Peyer's patch (tissue), 4 donors: ENCODE measurements at regions not wholly inside any gene's neighbourhood (a gene's known extent, or its start where the extent isn't known, plus 50 kb on each side); places are given as distances from the start of the nearest gene placed in this dataset.
"Not testable (repeated sequence)": the region's sequence is repeated elsewhere in the genome, so short reads cannot be mapped to it uniquely, and the experiment has no call there.

ENCODE experiments used
- DNase-seq, 3 donors: peaks; one replicate each; pipeline ENCODE4 v3.0.0-alpha.2; 2017 to 2019
- H3K27ac ChIP-seq, 4 donors: fragments of 200-600 bp; sonication (generic); one replicate each; pipeline ENCODE4 v1.5.1; 2016 to 2019
- H3K27me3 ChIP-seq, 2 donors: fragments of 200-600 bp; sonication (generic); one replicate each; pipeline ENCODE4 v1.5.1; 2019
- H3K36me3 ChIP-seq, 3 donors: fragments of 200-600 bp; sonication (generic); one replicate each; pipeline ENCODE4 v1.5.1; 2016 to 2019
- H3K4me1 ChIP-seq, 4 donors: fragments of 200-600 bp; sonication (generic); one replicate each; pipeline ENCODE4 v1.5.1; 2016 to 2019
- H3K4me3 ChIP-seq, 4 donors: fragments of 200-600 bp; sonication (generic); 1 replicate in 3 of 4; 2 replicates in 1 of 4; pipeline ENCODE4 v1.5.1; 2016 to 2019; ENCODE audit warnings: mild to moderate bottlenecking in 1 of 4
- H3K9me3 ChIP-seq, 4 donors: fragments of 200-600 bp; sonication (generic); one replicate each; pipeline ENCODE4 v1.5.1; 2016 to 2019; ENCODE audit warnings: mild to moderate bottlenecking in 1 of 4
- POLR2A ChIP-seq, 2 donors: fragments of 450-650 bp; IDR thresholded peaks; one replicate each; pipeline ENCODE4 v1.5.1; 2017; ENCODE audit warnings: antibody characterized with exemption in 2 of 2, mild to moderate bottlenecking in 2 of 2, moderate library complexity in 2 of 2
- TF ChIP-seq, protein P1 (sequence below), 6 experiments: fragments of 450-650 bp in 4 of 6; fragments of 200-600 bp in 2 of 6; sonication (generic) in 1 of 6; IDR thresholded peaks; one replicate each; pipeline ENCODE4 v1.5.1; 2017 to 2019; ENCODE audit warnings: antibody characterized with exemption in 6 of 6, mild to moderate bottlenecking in 3 of 6, moderate library complexity in 1 of 6

DNA sequence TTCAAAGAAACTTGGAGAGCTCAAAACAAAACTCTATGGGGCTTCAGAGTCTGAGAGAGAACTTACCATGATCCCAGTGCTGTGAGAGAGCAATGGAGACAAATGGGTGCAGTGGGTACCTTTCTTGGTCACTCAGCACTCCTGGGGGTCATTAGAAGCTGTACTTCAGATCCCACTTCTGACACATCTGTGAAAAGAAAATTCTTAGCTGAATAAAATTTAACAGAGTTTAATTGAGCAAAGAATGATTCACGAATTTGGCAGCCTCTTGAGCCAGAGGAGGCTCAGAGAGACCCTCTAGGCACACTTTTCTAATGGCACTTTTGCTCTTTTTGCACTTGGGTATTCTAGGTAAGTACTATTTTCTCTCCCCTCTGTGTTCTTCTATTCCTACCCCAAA is 96.8 kb upstream of the SYT10 start:
- H3K27me3 ChIP-seq, result no peaks in the 10 kb centered on the region
- no peak for DNase-seq
- TF ChIP-seq, protein P1, sequence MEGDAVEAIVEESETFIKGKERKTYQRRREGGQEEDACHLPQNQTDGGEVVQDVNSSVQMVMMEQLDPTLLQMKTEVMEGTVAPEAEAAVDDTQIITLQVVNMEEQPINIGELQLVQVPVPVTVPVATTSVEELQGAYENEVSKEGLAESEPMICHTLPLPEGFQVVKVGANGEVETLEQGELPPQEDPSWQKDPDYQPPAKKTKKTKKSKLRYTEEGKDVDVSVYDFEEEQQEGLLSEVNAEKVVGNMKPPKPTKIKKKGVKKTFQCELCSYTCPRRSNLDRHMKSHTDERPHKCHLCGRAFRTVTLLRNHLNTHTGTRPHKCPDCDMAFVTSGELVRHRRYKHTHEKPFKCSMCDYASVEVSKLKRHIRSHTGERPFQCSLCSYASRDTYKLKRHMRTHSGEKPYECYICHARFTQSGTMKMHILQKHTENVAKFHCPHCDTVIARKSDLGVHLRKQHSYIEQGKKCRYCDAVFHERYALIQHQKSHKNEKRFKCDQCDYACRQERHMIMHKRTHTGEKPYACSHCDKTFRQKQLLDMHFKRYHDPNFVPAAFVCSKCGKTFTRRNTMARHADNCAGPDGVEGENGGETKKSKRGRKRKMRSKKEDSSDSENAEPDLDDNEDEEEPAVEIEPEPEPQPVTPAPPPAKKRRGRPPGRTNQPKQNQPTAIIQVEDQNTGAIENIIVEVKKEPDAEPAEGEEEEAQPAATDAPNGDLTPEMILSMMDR (IDR thresholded peaks at IDR 0.05), result no peak
- TF ChIP-seq POLR2A (IDR thresholded peaks at IDR 0.05), result no peak
- H3K4me1 ChIP-seq, result no peaks in the 10 kb centered on the region
- no peaks in the 10 kb centered on the region for H3K9me3 ChIP-seq
- H3K36me3 ChIP-seq, result no peaks in the 10 kb centered on the region
- no peak overlapping the region for H3K27ac ChIP-seq
- no peak overlapping the region for H3K4me3 ChIP-seq

DNA sequence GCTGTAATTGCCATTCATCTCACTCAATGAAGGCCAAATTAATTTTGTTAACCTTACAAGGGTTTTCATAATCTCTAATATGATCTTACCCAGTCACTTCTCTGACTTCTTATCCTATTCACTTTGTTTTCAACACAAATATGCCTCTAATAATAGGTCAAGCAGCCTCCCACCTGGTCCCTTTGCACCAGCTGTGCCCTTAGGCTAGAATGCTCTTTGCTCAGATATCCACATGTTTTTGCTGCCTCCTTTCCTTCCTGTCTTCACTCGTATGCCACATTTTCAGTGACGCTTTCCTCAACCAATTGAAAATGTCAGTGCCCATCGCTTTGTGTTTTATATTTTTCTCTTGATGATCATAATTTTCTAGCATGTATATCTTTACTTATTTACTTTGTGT is 106.4 kb upstream of the SYT10 start:
- TF ChIP-seq POLR2A (IDR thresholded peaks at IDR 0.05), result no peak
- TF ChIP-seq, protein P1 (IDR thresholded peaks at IDR 0.05), result no peak

DNA sequence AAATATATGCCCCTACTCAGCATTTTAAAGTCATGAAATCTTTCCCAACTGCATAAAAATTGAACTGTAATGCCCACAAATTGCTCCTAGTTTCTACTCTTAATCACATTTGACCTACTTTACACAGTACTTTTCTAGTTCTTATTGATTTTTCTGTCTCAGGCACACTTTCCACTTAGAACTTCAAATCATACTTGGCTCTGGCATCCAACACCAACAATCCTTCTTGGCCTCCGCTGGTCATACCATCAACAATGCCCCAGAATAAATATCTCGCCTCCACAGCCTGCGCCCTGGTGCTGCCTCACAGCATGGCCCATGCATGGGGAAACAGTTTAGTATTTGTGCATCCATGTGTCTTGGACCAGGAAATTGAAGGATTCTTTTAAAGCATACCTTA is 107.5 kb upstream of the SYT10 start:
- Histone ChIP-seq H3K27ac (no peak overlapping the region), H3K4me1 (no peaks in the 10 kb centered on the region), H3K9me3 (no peaks in the 10 kb centered on the region), H3K27me3 (no peaks in the 10 kb centered on the region), H3K4me3 (no peak overlapping the region), H3K36me3 (no peaks in the 10 kb centered on the region)
- no peak for TF ChIP-seq POLR2A (IDR thresholded peaks at IDR 0.05)
- TF ChIP-seq, protein P1 (IDR thresholded peaks at IDR 0.05), result no peak
- no peak for DNase-seq

More for the DNA sequence above, 106.4 kb upstream of the SYT10 start:
- DNase-seq, result no peak
- no peak overlapping the region for H3K4me3 ChIP-seq
- H3K9me3 ChIP-seq, result no peaks in the 10 kb centered on the region
- H3K27me3 ChIP-seq, result no peaks in the 10 kb centered on the region
- H3K36me3 ChIP-seq, result no peaks in the 10 kb centered on the region
- H3K4me1 ChIP-seq, result no peaks in the 10 kb centered on the region
- H3K27ac ChIP-seq, result no peak overlapping the region

DNA sequence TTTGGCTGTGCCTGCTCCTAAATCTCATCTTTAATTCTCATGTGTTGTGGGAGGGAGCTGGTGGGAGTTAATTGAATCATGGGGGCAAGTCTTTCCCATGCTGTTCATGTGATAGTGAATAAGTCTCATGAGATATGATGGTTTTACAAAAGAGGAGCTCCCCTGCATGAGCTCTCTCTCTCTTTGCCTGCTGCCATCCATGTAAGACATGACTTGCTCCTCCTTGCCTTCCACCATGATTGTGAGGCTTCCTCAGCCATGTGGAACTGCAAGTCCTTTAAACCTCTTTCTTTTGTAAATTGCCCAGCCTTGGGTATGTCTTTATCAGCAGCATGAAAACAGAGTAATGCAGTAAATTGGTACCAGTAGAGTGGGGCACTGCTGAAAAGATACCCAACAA is 110.6 kb upstream of the SYT10 start:
- not testable (repeated sequence) for H3K27ac ChIP-seq, H3K4me1 ChIP-seq, H3K4me3 ChIP-seq, H3K9me3 ChIP-seq, DNase-seq, H3K27me3 ChIP-seq, H3K36me3 ChIP-seq

DNA sequence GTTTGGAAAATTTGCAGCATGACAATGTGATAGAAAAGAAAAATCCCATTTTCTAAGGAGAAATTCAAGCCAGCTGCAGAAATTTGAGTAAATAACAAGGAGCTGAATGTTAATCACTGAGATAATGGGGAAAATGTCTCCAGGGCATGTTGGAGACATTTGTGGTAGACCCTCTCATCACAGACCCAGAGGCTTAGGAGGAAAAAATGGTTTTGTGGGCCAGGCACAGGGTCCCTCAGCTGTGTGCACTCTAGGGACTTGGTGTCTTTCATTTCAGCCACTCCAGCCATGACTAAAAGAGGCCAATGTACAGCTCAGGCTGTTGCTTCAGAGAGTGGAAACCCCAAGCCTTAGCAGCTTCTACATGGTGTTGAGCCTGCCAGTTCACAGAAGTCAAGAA is 111.4 kb upstream of the SYT10 start:
- TF ChIP-seq POLR2A (IDR thresholded peaks at IDR 0.05), result no peak
- TF ChIP-seq, protein P1 (IDR thresholded peaks at IDR 0.05), result no peak
- H3K27me3 ChIP-seq, result no peaks in the 10 kb centered on the region
- DNase-seq, result no peak
- H3K4me3 ChIP-seq, result no peak overlapping the region
- no peaks in the 10 kb centered on the region for H3K4me1 ChIP-seq
- no peaks in the 10 kb centered on the region for H3K9me3 ChIP-seq
- H3K36me3 ChIP-seq, result no peaks in the 10 kb centered on the region
- no peak overlapping the region for H3K27ac ChIP-seq

DNA sequence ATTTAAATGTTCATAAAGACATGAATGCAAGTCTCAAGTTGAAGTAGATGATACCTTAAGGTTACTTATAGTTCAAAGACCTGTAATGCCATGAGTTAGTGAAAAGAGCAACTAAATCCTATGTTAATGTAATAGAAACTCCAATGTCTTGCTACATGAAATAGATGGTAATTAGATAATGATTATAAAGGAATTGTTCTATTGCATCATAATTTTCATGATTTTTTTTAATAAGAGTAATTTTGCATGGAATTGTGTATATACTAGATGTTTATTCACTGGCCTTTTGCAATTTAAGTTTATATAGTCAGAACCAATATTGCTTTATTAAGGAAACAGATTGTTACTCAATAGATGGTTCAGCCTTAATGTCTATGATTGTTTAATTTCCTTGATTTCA is 115.5 kb upstream of the SYT10 start:
- DNase-seq, result no peak
- Histone ChIP-seq H3K4me3 (no peak overlapping the region), H3K27me3 (no peaks in the 10 kb centered on the region), H3K36me3 (no peaks in the 10 kb centered on the region), H3K27ac (no peak overlapping the region), H3K9me3 (no peaks in the 10 kb centered on the region), H3K4me1 (no peaks in the 10 kb centered on the region)
- TF ChIP-seq POLR2A (IDR thresholded peaks at IDR 0.05), result no peak
- TF ChIP-seq, protein P1 (IDR thresholded peaks at IDR 0.05), result no peak
